ENCODE measurements at regions not wholly inside any gene's neighbourhood (a gene's known extent, or its start where the extent isn't known, plus 50 kb on each side); places are given as distances from the start of the nearest gene placed in this dataset.

DNA sequence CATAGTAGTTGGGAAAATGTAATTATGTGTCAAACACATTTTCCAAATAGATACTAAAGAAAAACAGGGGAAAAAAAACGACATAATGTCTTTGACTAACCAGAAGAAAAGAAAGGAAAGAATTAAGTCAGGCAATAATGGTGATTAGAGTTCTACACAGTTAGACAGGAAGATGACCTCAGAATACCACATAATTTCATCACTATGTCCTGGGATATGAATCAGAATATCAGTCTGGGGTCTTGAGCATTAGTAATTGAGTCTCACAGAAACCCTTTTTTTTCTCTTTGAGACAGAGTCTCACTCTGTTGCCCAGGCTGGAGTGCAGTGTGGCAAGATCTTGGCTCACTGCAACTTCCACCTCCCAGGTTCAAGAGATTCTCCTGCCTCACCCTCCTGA lies 503.4 kb downstream of the SLITRK1 start:
- TF ChIP-seq CTCF (IDR thresholded peaks at IDR 0.05): no peak
- no peak for TF ChIP-seq POLR2AphosphoS5 (IDR thresholded peaks at IDR 0.05)
- TF ChIP-seq POLR2A (IDR thresholded peaks at IDR 0.05): no peak
- TF ChIP-seq EP300 (IDR thresholded peaks at IDR 0.05): no peak

Measured in upper lobe of left lung (tissue), 4 donors.